Loucy (cell line): ENCODE measurements at regions not wholly inside any gene's neighbourhood (a gene's known extent, or its start where the extent isn't known, plus 50 kb on each side); places are given as distances from the start of the nearest gene placed in this dataset.

ENCODE experiments used
- H2AFZ ChIP-seq: fragments of 200-600 bp; sonication (generic); 2 replicates; pipeline ENCODE4 v1.6.0; 2016; ENCODE audit warnings: antibody characterized with exemption, mild to moderate bottlenecking, low read length, moderate library complexity
- H3F3A ChIP-seq: fragments of 200-600 bp; 2 replicates; pipeline ENCODE4 v1.6.0; 2016; ENCODE audit warnings: antibody characterized with exemption, low read depth, mild to moderate bottlenecking
- H3K27me3 ChIP-seq: fragments of 200-600 bp; sonication (generic); 2 replicates; pipeline ENCODE4 v1.6.1; 2014; ENCODE audit warnings: low read length, mild to moderate bottlenecking; ENCODE audit not compliant: insufficient read depth, poor library complexity, severe bottlenecking
- H3K36me3 ChIP-seq: fragments of 200-600 bp; sonication (generic); 2 replicates; pipeline ENCODE4 v1.6.1; 2016; ENCODE audit warnings: low read length; ENCODE audit not compliant: insufficient read depth
- H3K4me1 ChIP-seq: fragments of 200-600 bp; sonication (generic); 2 replicates; pipeline ENCODE4 v1.5.1; 2014; ENCODE audit warnings: low read length, mild to moderate bottlenecking; ENCODE audit not compliant: insufficient read depth, poor library complexity, severe bottlenecking
- H3K4me2 ChIP-seq: fragments of 200-600 bp; sonication (generic); 2 replicates; pipeline ENCODE4 v1.6.0; 2014; ENCODE audit warnings: antibody characterized with exemption, low read length, low read depth, mild to moderate bottlenecking; ENCODE audit not compliant: poor library complexity, severe bottlenecking
- H3K4me3 ChIP-seq: fragments of 200-600 bp; sonication (generic); 2 replicates; pipeline ENCODE4 v1.5.1; 2014; ENCODE audit warnings: low read length, mild to moderate bottlenecking, mixed read lengths; ENCODE audit not compliant: poor library complexity, severe bottlenecking
- H3K79me2 ChIP-seq: fragments of 200-600 bp; sonication (generic); 2 replicates; pipeline ENCODE4 v1.6.1; 2014; ENCODE audit warnings: low read length; ENCODE audit not compliant: insufficient read depth
- H3K9ac ChIP-seq: fragments of 200-600 bp; sonication (generic); 2 replicates; pipeline ENCODE4 v1.6.0; 2014; ENCODE audit warnings: mild to moderate bottlenecking, low read depth, low read length, moderate library complexity; ENCODE audit not compliant: poor library complexity, severe bottlenecking
- H3K9me2 ChIP-seq: fragments of 200-600 bp; sonication (generic); replicated peaks from 2 replicates; pipeline ENCODE4 v1.6.1; 2016; ENCODE audit warnings: low read depth, low read length, mixed read lengths
- H3K9me3 ChIP-seq: fragments of 200-600 bp; sonication (generic); 2 replicates; pipeline ENCODE4 v1.6.1; 2014; ENCODE audit warnings: mild to moderate bottlenecking, antibody characterized with exemption, low read length, low read depth; ENCODE audit not compliant: insufficient read depth
- H4K20me1 ChIP-seq: fragments of 200-600 bp; sonication (generic); 2 replicates; pipeline ENCODE4 v1.6.0; 2014; ENCODE audit warnings: antibody characterized with exemption, low read length, mild to moderate bottlenecking; ENCODE audit not compliant: insufficient read depth, poor library complexity, severe bottlenecking
- EZH2phosphoT487 ChIP-seq: fragments of 200-600 bp; IDR thresholded peaks from 2 replicates; pipeline ENCODE4 v1.6.1; 2018; ENCODE audit warnings: antibody characterized with exemption, mild to moderate bottlenecking, moderate library complexity, borderline replicate concordance
- TF ChIP-seq, protein P1 (sequence below): fragments of 200-600 bp; sonication (generic); conservative IDR thresholded peaks from 2 replicates; pipeline ENCODE4 v1.5.1; 2014; ENCODE audit warnings: mild to moderate bottlenecking, antibody characterized with exemption, low read length

- Histone ChIP-seq H3K9me2 (no peaks in the 10 kb centered on the region), H2AFZ (no peak overlapping the region), H3K4me2 (no peak overlapping the region), H3K9me3 (no peaks in the 10 kb centered on the region), H3K27me3 (no peaks in the 10 kb centered on the region), H3K9ac (no peak overlapping the region), H3K4me3 (no peak overlapping the region), H3K79me2 (no peaks in the 10 kb centered on the region), H3K36me3 (no peaks in the 10 kb centered on the region), H3F3A (no peaks in the 10 kb centered on the region), H4K20me1 (no peaks in the 10 kb centered on the region), H3K4me1 (no peaks in the 10 kb centered on the region)
- TF ChIP-seq, protein P1, sequence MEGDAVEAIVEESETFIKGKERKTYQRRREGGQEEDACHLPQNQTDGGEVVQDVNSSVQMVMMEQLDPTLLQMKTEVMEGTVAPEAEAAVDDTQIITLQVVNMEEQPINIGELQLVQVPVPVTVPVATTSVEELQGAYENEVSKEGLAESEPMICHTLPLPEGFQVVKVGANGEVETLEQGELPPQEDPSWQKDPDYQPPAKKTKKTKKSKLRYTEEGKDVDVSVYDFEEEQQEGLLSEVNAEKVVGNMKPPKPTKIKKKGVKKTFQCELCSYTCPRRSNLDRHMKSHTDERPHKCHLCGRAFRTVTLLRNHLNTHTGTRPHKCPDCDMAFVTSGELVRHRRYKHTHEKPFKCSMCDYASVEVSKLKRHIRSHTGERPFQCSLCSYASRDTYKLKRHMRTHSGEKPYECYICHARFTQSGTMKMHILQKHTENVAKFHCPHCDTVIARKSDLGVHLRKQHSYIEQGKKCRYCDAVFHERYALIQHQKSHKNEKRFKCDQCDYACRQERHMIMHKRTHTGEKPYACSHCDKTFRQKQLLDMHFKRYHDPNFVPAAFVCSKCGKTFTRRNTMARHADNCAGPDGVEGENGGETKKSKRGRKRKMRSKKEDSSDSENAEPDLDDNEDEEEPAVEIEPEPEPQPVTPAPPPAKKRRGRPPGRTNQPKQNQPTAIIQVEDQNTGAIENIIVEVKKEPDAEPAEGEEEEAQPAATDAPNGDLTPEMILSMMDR, result no peak
- no peak for TF ChIP-seq EZH2phosphoT487
These were observed 71.0 kb upstream of the SEMA6A start for GRCh38 chr5:116645627-116646026.

DNA sequence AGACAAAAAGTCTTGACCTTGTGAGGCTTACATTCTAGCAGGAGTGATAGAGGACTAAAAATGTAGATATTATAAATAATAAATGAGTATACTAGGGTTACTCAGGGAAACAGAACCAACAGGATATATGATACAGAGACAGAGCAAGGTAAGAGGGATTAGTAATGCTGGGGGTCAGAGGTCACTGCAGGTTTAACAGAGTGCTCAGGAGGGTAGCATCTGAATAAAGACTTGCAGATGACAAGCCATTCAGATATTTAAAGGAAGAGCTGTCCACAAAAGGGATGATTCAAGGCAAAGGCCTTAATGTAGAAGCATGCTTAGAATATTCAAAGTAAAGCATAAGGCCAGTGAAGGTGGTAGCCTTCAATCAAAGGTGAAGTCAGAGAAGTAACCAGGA, 65.6 kb upstream of the SEMA6A start:
- Histone ChIP-seq H3F3A (no peaks in the 10 kb centered on the region), H3K27me3 (no peaks in the 10 kb centered on the region), H3K9ac (no peak overlapping the region), H3K9me3 (no peaks in the 10 kb centered on the region), H2AFZ (no peak overlapping the region), H3K79me2 (no peaks in the 10 kb centered on the region), H4K20me1 (no peaks in the 10 kb centered on the region), H3K4me1 (no peaks in the 10 kb centered on the region), H3K9me2 (no peaks in the 10 kb centered on the region), H3K4me3 (no peak overlapping the region), H3K36me3 (no peaks in the 10 kb centered on the region), H3K4me2 (no peak overlapping the region)
- no peak for TF ChIP-seq EZH2phosphoT487
- TF ChIP-seq, protein P1, result no peak

GRCh38 chr5:116637149-116637740, 62.6 kb upstream of the SEMA6A start:
- Histone ChIP-seq H3K4me1 (no peaks in the 10 kb centered on the region), H4K20me1 (no peaks in the 10 kb centered on the region), H3K79me2 (no peaks in the 10 kb centered on the region), H3K9me2 (no peaks in the 10 kb centered on the region), H3K9ac (no peak overlapping the region), H3K9me3 (no peaks in the 10 kb centered on the region), H3K36me3 (no peaks in the 10 kb centered on the region), H3K4me3 (no peak overlapping the region), H3K27me3 (no peaks in the 10 kb centered on the region), H2AFZ (no peak overlapping the region), H3F3A (no peaks in the 10 kb centered on the region), H3K4me2 (no peak overlapping the region)
- no peak for TF ChIP-seq EZH2phosphoT487
- TF ChIP-seq, protein P1, result no peak
